K562 (cell line): ENCODE measurements at regions not wholly inside any gene's neighbourhood (a gene's known extent, or its start where the extent isn't known, plus 50 kb on each side); places are given as distances from the start of the nearest gene placed in this dataset.

ENCODE experiments used
- ATAC-seq: fragments of 200-7000 bp; cut with Tn5 transposase; 3 replicates; pipeline ENCODE4 v1.9.1; 2020; ENCODE audit warnings: moderate library complexity
- BruUV-seq: library from RNA; stranded (reverse); fragments of 400-500 nt; replicated peaks from 2 replicates; lab custom pipeline; 2021; lab: Mats Ljungman, UMichigan
- CTCF ChIA-PET: fragments of 300-600 bp; formaldehyde crosslinking; extraction: SDS; loops from one replicate; lab custom pipeline; 2021; ENCODE audit warnings: low intra/inter-chr PET ratio; lab: Yijun Ruan, JAX
- POLR2A ChIA-PET: fragments of 300-600, 350-650 bp; sonication (Branson Sonifier 250); formaldehyde crosslinking; extraction: SDS; loops from one replicate; lab custom pipeline; 2021; ENCODE audit warnings: antibody characterized with exemption, inconsistent platforms; lab: Yijun Ruan, JAX
- DNase-seq, 4 experiments: peaks; one replicate each; pipeline versions ENCODE4 v3.0.0 to v3.0.0-alpha.2; 2011 to 2018; ENCODE audit warnings: low spot score in 3 of 4, mixed read lengths in 3 of 4; ENCODE audit errors: extremely low read depth in 1 of 4
- FAIRE-seq: peaks from 2 replicates; lab custom pipeline; 2011; peaks lifted over from hg19 to GRCh38; lab: Jason Lieb, UNC
- H2AFZ ChIP-seq: 2 replicates; pipeline ENCODE4 v1.6.0; 2011; ENCODE audit warnings: low read depth, low read length, control low read depth, inconsistent platforms
- H3K27ac ChIP-seq: fragments of 200-600 bp; 3 replicates; pipeline ENCODE4 v1.8.0; 2011; ENCODE audit warnings: low read depth, mild to moderate bottlenecking, control low read depth, inconsistent platforms, low read length, moderate library complexity, mixed read lengths; ENCODE audit errors: extremely low read depth
- H3K27me3 ChIP-seq, 2 experiments: fragments of 300-600 bp in 1 of 2; 2 replicates in 1 of 2; 3 replicates in 1 of 2; pipeline versions ENCODE4 v1.6.0 to v1.8.0; 2011; ENCODE audit warnings: inconsistent platforms in 2 of 2, low read length in 2 of 2, mild to moderate bottlenecking in 1 of 2, mixed read lengths in 1 of 2, moderate library complexity in 1 of 2; ENCODE audit not compliant: control insufficient read depth in 2 of 2, insufficient read depth in 2 of 2
- H3K36me3 ChIP-seq: fragments of 300-600 bp; 3 replicates; pipeline ENCODE4 v1.8.0; 2011; ENCODE audit warnings: mild to moderate bottlenecking, low read length, inconsistent platforms; ENCODE audit not compliant: control insufficient read depth, insufficient read depth
- H3K4me1 ChIP-seq, 2 experiments: fragments of 200-600 bp in 1 of 2; replicated peaks in 1 of 2; 2 replicates in 1 of 2; 3 replicates in 1 of 2; pipeline versions ENCODE4 v1.5.1 to v1.8.0; 2011; ENCODE audit warnings: inconsistent platforms in 2 of 2, low read length in 2 of 2, mild to moderate bottlenecking in 1 of 2, mixed read lengths in 1 of 2, moderate library complexity in 1 of 2; ENCODE audit not compliant: control insufficient read depth in 2 of 2, insufficient read depth in 2 of 2
- H3K4me2 ChIP-seq: 2 replicates; pipeline ENCODE4 v1.6.1; 2011; ENCODE audit warnings: low read length, control low read depth, inconsistent platforms, mixed read lengths; ENCODE audit not compliant: insufficient read depth
- H3K4me3 ChIP-seq: fragments of 200-600 bp; sonication (generic), shearing (Covaris generic); 2 replicates; pipeline ENCODE4 v1.5.1; 2016; ENCODE audit warnings: control low read depth, inconsistent platforms
- H3K79me2 ChIP-seq: fragments of 200-600 bp; 3 replicates; pipeline ENCODE4 v1.8.0; 2011; ENCODE audit warnings: low read length, inconsistent platforms; ENCODE audit not compliant: control insufficient read depth, insufficient read depth
- H3K9ac ChIP-seq, 2 experiments: 2 replicates each; pipeline versions ENCODE4 v1.6.0 to v1.6.1; 2011; ENCODE audit warnings: low read depth in 2 of 2, low read length in 2 of 2, control low read depth in 1 of 2, inconsistent platforms in 1 of 2, mild to moderate bottlenecking in 1 of 2, mixed read lengths in 1 of 2; ENCODE audit not compliant: insufficient read depth in 1 of 2
- H3K9me1 ChIP-seq: one replicate; pipeline ENCODE4 v1.6.0; 2011; ENCODE audit warnings: inconsistent platforms, mild to moderate bottlenecking, low read length, moderate library complexity; ENCODE audit not compliant: control insufficient read depth, insufficient read depth
- H3K9me3 ChIP-seq: replicated peaks from 2 replicates; pipeline ENCODE4 v1.5.1; 2011; ENCODE audit warnings: low read depth, low read length, inconsistent platforms; ENCODE audit not compliant: control insufficient read depth, insufficient read depth
- H4K20me1 ChIP-seq: replicated peaks from 2 replicates; pipeline ENCODE4 v1.6.1; 2011; ENCODE audit warnings: low read length, inconsistent platforms, mixed read lengths; ENCODE audit not compliant: control insufficient read depth, insufficient read depth
- HDGF ChIP-seq: fragments of 450-650 bp; IDR thresholded peaks from 2 replicates; pipeline ENCODE4 v1.6.1; 2016
- KDM1A ChIP-seq, 2 experiments: fragments of 450-650 bp; IDR thresholded peaks; 2 replicates each; pipeline ENCODE4 v1.6.1; 2016; ENCODE audit warnings: mild to moderate bottlenecking in 2 of 2
- MAFK ChIP-seq: IDR thresholded peaks from 2 replicates; pipeline ENCODE4 v1.6.1; 2011; ENCODE audit warnings: low read length, improper control_type of control experiment
- MEIS2 ChIP-seq: fragments of 450-650 bp; IDR thresholded peaks from 2 replicates; pipeline ENCODE4 v1.6.1; 2014; ENCODE audit warnings: mild to moderate bottlenecking; ENCODE audit not compliant: partially characterized antibody
- RFX7 ChIP-seq: fragments of 250-450 bp; sonication (Bioruptor Pico); IDR thresholded peaks from 2 replicates; pipeline ENCODE4 v1.5.1; 2021; ENCODE audit warnings: mild to moderate bottlenecking
- SPI1 ChIP-seq: IDR thresholded peaks from 2 replicates; pipeline ENCODE4 v1.6.1; 2011; ENCODE audit warnings: low read depth, low read length, control low read depth, borderline replicate concordance
- TAF1 ChIP-seq: IDR thresholded peaks from 2 replicates; pipeline ENCODE4 v1.6.1; 2011; ENCODE audit warnings: mild to moderate bottlenecking, low read length, moderate library complexity; ENCODE audit not compliant: insufficient read depth, control insufficient read depth, severe bottlenecking; ENCODE audit errors: extremely low read depth
- ZBTB7A ChIP-seq: IDR thresholded peaks from 2 replicates; pipeline ENCODE4 v1.6.1; 2011; ENCODE audit warnings: low read depth, mild to moderate bottlenecking, low read length, moderate library complexity, borderline replicate concordance; ENCODE audit not compliant: control insufficient read depth
- ZNF444 ChIP-seq: fragments of 250-450 bp; sonication (Bioruptor Pico); IDR thresholded peaks from 2 replicates; pipeline ENCODE4 v1.4.0; 2020; ENCODE audit warnings: mild to moderate bottlenecking, moderate library complexity
- ZNF766 ChIP-seq: fragments of 200-800 bp; sonication (Bioruptor generic); conservative IDR thresholded peaks from 2 replicates; pipeline ENCODE4 v1.6.1; 2016; ENCODE audit warnings: missing genetic modification characterization, missing compliant biosample characterization
- WGBS: fragments of 100-300 bp; shearing (Covaris generic); methylation state at CpG from one replicate; pipeline ENCODE4 v1.1.6; 2016; ENCODE audit warnings: low coverage, mixed read lengths; ENCODE audit not compliant: insufficient coverage; ENCODE audit errors: missing lambda C conversion rate; 5-methylcytosine and 5-hydroxymethylcytosine counted together
- in situ Hi-C: fragments of 300-500 bp; cut with MboI; formaldehyde crosslinking; loops from 4 replicates; pipeline ENCODE4 v1.15.0; 2018; ENCODE audit warnings: inconsistent platforms, mixed read lengths
- intact Hi-C: fragments of 100-400 bp; cut with micrococcal nuclease; formaldehyde crosslinking; loops from 2 replicates; pipeline ENCODE4 v1.14.2; 2022
- TF ChIP-seq, protein P1 (sequence below): fragments of 250-450 bp; sonication (Bioruptor Pico); IDR thresholded peaks from 2 replicates; pipeline ENCODE4 v1.8.0; 2021; ENCODE audit warnings: borderline replicate concordance, mild to moderate bottlenecking, moderate library complexity; ENCODE audit not compliant: poor library complexity, severe bottlenecking
- TF ChIP-seq, protein P2 (sequence below): sonication (generic); formaldehyde crosslinking; IDR thresholded peaks from 2 replicates; pipeline ENCODE4 v1.8.1; 2023; ENCODE audit warnings: mild to moderate bottlenecking, missing genetic modification reagents
- TF ChIP-seq, protein P3 (sequence below): fragments of 450-650 bp; IDR thresholded peaks from one replicate; pipeline ENCODE4 v1.6.1; 2018; ENCODE audit warnings: mild to moderate bottlenecking, moderate library complexity; ENCODE audit not compliant: partially characterized antibody

DNA sequence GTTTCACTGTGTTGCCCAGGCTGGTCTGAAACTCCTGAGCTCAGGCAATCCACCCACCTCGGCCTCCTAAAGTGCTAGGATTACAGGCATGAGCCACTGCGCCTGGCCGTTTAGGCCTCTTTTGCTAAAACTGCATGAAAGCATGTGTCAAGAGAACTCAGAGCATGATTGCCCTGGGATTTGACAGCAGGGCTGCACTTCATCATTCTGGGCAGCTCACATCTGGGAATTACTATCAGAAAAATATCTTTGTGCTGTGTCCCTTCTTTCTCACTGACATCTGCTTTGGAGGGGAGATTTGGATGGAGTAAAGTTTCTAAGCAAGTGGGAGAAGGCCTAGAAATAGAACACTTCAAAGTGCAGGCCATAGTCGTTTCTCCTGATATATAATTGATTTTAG lies 59.6 kb upstream of the EIF2S2 start (continued):
- no peak for TF ChIP-seq ZNF444 (CRISPR knock-in tag)
- no peak for TF ChIP-seq MAFK
- no peak for TF ChIP-seq ZBTB7A
- no peak for TF ChIP-seq HDGF
- no peak for TF ChIP-seq RFX7 (CRISPR knock-in tag)
- TF ChIP-seq, protein P1, sequence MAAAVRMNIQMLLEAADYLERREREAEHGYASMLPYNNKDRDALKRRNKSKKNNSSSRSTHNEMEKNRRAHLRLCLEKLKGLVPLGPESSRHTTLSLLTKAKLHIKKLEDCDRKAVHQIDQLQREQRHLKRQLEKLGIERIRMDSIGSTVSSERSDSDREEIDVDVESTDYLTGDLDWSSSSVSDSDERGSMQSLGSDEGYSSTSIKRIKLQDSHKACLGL (CRISPR knock-in tag), result no peak
- TF ChIP-seq KDM1A (IDR thresholded peaks at IDR 0.05), result no peak
- TF ChIP-seq TAF1, result no peak
- TF ChIP-seq, protein P2, sequence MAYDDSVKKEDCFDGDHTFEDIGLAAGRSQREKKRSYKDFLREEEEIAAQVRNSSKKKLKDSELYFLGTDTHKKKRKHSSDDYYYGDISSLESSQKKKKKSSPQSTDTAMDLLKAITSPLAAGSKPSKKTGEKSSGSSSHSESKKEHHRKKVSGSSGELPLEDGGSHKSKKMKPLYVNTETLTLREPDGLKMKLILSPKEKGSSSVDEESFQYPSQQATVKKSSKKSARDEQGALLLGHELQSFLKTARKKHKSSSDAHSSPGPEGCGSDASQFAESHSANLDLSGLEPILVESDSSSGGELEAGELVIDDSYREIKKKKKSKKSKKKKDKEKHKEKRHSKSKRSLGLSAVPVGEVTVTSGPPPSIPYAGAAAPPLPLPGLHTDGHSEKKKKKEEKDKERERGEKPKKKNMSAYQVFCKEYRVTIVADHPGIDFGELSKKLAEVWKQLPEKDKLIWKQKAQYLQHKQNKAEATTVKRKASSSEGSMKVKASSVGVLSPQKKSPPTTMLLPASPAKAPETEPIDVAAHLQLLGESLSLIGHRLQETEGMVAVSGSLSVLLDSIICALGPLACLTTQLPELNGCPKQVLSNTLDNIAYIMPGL, result no peak

DNA sequence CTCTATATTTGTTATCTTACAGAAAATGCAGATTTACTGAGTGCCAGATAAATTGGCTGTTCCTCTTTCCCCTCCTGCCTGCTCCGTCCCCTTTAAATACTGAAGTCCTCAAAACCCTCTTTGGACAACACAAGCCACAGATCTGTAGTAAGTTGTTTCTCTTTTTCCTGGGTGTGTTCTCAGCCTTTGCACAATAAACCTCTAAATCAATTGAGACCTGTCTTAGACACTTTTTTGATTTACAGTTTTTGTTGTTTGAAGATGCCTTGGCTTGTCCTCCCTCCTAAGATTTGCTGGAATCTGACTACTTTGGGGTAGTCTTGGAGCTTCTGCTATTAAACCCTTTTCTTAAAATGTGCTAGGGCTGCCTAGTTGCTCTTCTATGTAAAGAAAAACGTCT lies 60.9 kb upstream of the EIF2S2 start:
- in situ Hi-C loops, result no loop called here
- Histone ChIP-seq H3K4me2 (no peak overlapping the region), H3K27ac (no peak overlapping the region), H4K20me1 (no peaks in the 10 kb centered on the region), H3K4me1 (no peaks in the 10 kb centered on the region), H3K4me3 (no peak overlapping the region), H3K9me3 (no peaks in the 10 kb centered on the region), H2AFZ (no peak overlapping the region), H3K27me3 (no peaks in the 10 kb centered on the region), H3K9me1 (no peaks in the 10 kb centered on the region), H3K9ac (no peak overlapping the region), H3K36me3 (no peaks in the 10 kb centered on the region), H3K79me2 (no peaks in the 10 kb centered on the region)
- intact Hi-C loops, result no loop called here
- ATAC-seq (no peak), DNase-seq (no peak), FAIRE-seq (no peak)
- CTCF ChIA-PET, result no interaction called here
- 27% methylated on average over 2 of the region's 2 CpGs for WGBS
- TF ChIP-seq, protein P3, sequence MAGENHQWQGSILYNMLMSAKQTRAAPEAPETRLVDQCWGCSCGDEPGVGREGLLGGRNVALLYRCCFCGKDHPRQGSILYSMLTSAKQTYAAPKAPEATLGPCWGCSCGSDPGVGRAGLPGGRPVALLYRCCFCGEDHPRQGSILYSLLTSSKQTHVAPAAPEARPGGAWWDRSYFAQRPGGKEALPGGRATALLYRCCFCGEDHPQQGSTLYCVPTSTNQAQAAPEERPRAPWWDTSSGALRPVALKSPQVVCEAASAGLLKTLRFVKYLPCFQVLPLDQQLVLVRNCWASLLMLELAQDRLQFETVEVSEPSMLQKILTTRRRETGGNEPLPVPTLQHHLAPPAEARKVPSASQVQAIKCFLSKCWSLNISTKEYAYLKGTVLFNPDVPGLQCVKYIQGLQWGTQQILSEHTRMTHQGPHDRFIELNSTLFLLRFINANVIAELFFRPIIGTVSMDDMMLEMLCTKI, result no peak
- TF ChIP-seq SPI1, result peak; percentile 26; the same call in 1 of the 2 replicates
- peak; percentile 86 for TF ChIP-seq ZNF766
- TF ChIP-seq MEIS2, result peak; percentile 60
- BruUV-seq, result no TSS peak
- POLR2A ChIA-PET, result interaction anchor here (0.6 kb wide), 1 partner anchor 494 kb away, joined by 3 read pairs; no protein-coding TSS in a partner anchor
